GM19351 (cell line): ENCODE measurements at regions not wholly inside any gene's neighbourhood (a gene's known extent, or its start where the extent isn't known, plus 50 kb on each side); places are given as distances from the start of the nearest gene placed in this dataset.
A peak's percentile ranks its signal among the peaks of the same experiment; 100 is the strongest.
"Not testable (repeated sequence)": the region's sequence is repeated elsewhere in the genome, so short reads cannot be mapped to it uniquely, and the experiment has no call there.

Experiments used
- ATAC-seq: cut with Tn5 transposase; IDR thresholded peaks from one replicate; pipeline ENCODE4 v1.9.1; 2021; ENCODE audit warnings: mild to moderate bottlenecking, moderate library complexity; ENCODE audit not compliant: unreplicated experiment

GRCh38 chr3:167106456-167106855 lies 273.6 kb downstream of the ZBBX start:
- no peak for ATAC-seq

DNA sequence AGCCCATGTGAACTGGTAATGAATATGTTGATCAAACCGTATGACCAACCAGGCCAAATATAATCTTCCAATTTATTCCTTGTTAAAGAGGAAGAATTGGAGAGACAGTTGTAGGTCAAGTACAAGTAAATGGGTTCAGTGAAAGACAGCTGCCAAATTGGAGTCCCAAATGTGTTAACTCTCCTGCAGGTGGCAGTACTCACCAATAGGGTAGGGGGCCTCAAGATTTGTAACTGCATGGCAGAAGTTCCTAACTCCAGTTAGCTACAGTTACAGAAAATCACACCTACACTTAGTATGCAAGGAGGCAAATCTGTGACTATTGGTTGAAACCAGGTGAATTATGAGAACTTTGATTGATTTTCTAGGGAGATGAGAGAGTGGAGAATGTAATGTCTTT lies 278.0 kb downstream of the ZBBX start:
- ATAC-seq: no peak

DNA sequence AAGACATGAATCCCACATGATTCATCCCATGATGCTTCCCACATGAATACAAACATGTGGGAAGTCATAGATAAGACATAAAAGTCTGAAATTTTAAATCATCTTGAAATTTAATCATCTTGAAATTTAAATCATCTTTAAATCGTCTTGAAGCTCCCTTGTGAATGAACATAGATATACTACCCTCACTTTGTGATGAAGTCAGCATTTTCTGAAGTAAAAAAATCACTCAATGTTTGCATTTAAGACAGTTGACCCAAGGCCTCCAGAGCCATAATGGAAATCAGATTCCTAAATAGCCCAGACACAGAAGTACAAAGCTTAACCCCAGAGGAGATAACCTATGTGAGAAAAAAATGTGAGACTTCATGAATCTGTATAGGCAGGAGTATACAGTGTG lies 279.4 kb downstream of the ZBBX start:
- ATAC-seq: no peak

GRCh38 chr3:167100200-167100599 lies 279.9 kb downstream of the ZBBX start:
- ATAC-seq: no peak

DNA sequence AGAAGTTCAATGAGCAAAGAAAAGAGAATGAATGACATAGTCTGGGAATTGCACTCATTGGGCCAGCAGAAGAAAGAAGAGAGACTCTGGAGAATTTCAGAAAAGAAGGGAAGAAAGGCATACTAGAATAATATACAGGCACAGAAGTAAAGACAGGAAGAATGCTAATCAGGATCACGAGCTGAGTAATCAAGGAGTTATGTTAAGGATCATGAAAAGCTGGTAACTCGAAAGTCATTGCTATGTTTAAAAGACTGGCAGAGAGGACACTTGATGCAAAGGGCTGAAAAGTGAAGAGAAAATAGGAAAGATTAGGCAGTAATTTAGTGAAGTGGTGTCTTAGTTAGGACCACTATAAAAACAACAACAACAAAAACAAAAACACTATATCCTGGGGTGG lies 284.1 kb downstream of the ZBBX start:
- no peak for ATAC-seq

DNA sequence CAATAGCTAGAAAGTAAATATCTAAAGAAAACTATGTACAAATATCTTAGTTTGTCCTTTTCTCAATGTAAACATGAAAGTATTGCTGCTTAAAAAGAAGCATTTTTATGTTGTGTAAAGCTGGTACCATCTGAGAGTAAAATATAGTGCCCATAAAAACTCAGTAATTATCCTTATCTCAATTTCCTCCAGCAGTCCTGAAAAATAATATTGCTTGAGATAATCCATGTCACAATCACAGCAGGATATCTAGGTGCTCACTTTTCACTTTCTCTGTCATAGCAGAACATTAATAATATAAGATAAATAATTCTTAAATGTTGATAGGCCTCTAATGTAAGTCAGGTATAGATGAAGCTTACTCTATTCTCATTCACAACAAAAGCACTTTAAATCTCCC lies 285.5 kb downstream of the ZBBX start:
- ATAC-seq: no peak

- no peak for ATAC-seq
These were observed 288.9 kb downstream of the ZBBX start for GRCh38 chr3:167091226-167091625.

GRCh38 chr3:167084545-167084944 lies 295.6 kb downstream of the ZBBX start:
- ATAC-seq: no peak

DNA sequence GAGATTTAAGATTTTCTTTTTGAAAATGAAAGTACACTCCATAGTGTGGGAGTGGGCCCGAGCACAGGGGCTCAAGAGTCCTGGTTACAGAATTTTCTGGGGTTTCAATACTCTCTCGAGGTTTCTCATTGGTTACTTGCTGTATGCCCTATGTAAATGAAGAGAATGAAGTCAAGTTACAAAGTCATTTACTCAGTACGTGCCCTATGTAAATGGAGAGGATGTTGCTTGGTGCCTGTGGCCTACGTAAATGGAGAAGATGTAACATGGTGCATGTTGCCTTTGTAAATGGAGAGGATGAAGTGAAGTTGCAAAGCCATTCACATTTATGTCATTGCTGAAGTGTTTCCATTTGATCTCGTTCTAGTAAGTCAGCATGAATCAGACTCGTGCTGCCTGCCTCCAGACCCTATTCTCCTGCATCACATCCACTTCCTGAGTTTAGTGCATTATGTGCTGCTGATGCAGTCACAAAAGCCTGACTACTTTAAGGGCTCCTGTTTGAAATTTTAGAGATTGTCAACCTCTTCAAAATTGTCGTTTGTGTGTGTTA lies 302.0 kb downstream of the ZBBX start:
- ATAC-seq: no peak

GRCh38 chr3:167067787-167068161 lies 312.3 kb downstream of the ZBBX start:
- no peak for ATAC-seq

GRCh38 chr3:167066977-167067786 lies 312.9 kb downstream of the ZBBX start:
- no peak for ATAC-seq

GRCh38 chr3:167057581-167057980 lies 322.5 kb downstream of the ZBBX start:
- ATAC-seq: no peak

- ATAC-seq: no peak
These were observed 325.2 kb downstream of the ZBBX start for GRCh38 chr3:167054926-167055325.

GRCh38 chr3:167051421-167051820 lies 328.7 kb downstream of the ZBBX start:
- no peak for ATAC-seq

GRCh38 chr3:167033866-167034265 lies 346.2 kb downstream of the ZBBX start:
- no peak for ATAC-seq

DNA sequence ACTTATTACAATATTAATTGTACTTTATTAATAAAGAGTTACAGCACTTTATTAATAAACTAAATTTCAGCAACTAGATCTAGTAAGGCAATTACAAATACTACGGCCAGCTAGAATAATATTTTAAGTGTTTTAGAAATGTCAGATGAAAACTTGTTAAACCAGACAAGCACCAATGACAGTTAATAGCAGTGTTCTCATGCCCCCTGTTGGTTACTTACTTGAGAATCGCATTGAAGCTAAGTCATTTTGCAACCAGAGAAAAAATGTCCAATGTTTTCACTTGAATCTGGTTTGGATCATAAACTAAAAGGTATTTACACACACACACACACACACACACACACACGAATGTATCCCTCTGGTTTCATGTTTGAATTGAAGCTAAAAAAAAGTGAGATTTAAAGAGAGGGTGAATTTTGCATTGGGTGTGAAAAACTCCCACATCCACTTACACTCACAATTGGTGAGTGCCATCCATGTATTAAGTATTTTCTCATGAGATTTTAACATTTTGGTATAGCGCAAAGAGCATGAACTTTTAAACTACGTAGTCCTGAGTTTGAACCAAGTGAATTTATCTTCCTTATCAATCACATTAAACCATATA lies 347.7 kb downstream of the ZBBX start:
- ATAC-seq: peak; percentile 53

DNA sequence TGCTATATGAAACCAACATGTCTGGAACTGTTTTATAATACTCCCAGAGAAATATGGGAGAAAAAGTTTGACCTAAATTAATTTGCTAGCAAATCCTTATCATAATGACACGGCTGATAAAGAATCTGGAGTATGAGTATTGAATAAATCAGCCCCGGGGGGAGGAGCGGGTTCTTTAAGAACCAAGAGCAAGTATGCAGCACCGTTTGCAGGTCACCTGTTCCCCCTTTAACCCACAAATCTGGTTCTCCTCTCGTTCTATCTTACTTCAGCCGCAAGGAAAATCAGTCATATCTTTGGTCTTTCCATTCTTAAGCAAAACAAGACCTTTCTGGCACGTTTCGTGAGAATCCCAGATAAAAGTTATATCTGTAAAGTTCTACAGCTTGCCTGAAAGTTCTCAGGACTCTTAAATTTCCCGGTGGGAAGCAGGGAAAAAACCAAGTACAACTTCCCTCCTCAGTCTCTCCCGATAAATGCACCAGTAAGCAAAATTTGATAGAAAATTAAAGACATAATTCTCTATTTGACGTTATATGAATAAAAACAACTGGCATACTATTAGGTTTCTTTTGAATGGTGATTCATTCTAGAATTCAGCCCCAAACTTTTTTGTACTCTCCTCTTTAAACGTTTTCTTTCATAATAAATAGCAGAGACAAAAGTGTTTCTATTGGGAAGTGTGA lies 348.6 kb downstream of the ZBBX start:
- no peak for ATAC-seq

GRCh38 chr3:167030082-167030725 lies 349.9 kb downstream of the ZBBX start:
- ATAC-seq: no peak

DNA sequence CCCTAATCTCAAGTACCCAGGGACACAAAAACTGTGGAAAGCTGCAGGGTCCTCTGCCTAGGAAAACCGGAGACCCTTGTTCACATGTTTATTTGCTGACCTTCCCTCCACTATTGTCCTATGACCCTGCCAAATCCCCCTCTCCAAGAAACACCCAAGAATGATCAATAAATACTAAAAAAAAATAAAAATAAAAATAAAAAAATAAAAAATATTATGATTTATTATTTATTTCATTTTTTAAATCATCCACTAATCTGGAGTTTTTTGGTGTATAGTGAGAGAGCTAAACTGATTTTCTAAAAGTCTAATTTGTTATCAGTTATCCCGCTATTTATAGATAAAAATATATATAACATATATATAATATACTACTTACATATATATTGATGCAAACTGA lies 360.6 kb downstream of the ZBBX start:
- ATAC-seq: not testable (repeated sequence)

- ATAC-seq: not testable (repeated sequence)
These were observed 361.4 kb downstream of the ZBBX start for GRCh38 chr3:167018591-167019111.

DNA sequence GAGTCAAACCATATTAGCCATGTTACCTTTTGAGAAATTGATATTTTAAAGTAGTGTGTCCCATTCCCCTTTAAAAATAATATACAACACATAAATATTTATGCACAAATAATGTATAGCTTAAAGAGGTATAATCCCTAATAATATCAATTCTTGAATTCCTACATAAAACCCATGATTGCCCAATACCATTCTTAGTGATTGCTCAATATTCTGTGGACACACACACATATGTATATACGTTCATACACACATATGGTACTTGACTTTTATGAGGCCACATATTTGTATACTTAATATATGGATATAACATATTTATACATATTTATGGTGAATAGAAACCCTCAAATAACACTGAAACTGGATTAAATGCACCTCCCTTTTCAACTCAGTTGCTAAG lies 367.4 kb downstream of the ZBBX start:
- no peak for ATAC-seq
